HG03439 (cell line): ENCODE measurements at regions not wholly inside any gene's neighbourhood (a gene's known extent, or its start where the extent isn't known, plus 50 kb on each side); places are given as distances from the start of the nearest gene placed in this dataset.

Experiments used
- ATAC-seq: cut with Tn5 transposase; IDR thresholded peaks from one replicate; pipeline ENCODE4 v1.9.1; 2021; ENCODE audit warnings: mild to moderate bottlenecking, moderate library complexity; ENCODE audit not compliant: unreplicated experiment

GRCh38 chr1:216785737-216786136 is 62.5 kb upstream of the ESRRG start:
- ATAC-seq: no peak

GRCh38 chr1:216785221-216785620 is 62.0 kb upstream of the ESRRG start:
- no peak for ATAC-seq

- no peak for ATAC-seq
Observed at GRCh38 chr1:216779686-216780085, 56.5 kb upstream of the ESRRG start.

GRCh38 chr1:216778737-216779136 is 55.5 kb upstream of the ESRRG start:
- ATAC-seq: no peak

GRCh38 chr1:216777148-216777547 is 53.9 kb upstream of the ESRRG start:
- no peak for ATAC-seq
